NCI-H146 (cell line): ENCODE measurements at regions not wholly inside any gene's neighbourhood (a gene's known extent, or its start where the extent isn't known, plus 50 kb on each side); places are given as distances from the start of the nearest gene placed in this dataset.

ENCODE experiments used
- DNase-seq: peaks from one replicate; lab custom pipeline; 2025; lab: John Stamatoyannopoulos, UW

GRCh38 chr3:73796382-73796781, 171.6 kb upstream of the PDZRN3 start:
- peak; percentile 87 for DNase-seq

- no peak for DNase-seq
These were observed 166.6 kb upstream of the PDZRN3 start for GRCh38 chr3:73791356-73791755.

- DNase-seq: peak; percentile 38
These were observed 165.2 kb upstream of the PDZRN3 start for GRCh38 chr3:73789825-73790444.

DNA sequence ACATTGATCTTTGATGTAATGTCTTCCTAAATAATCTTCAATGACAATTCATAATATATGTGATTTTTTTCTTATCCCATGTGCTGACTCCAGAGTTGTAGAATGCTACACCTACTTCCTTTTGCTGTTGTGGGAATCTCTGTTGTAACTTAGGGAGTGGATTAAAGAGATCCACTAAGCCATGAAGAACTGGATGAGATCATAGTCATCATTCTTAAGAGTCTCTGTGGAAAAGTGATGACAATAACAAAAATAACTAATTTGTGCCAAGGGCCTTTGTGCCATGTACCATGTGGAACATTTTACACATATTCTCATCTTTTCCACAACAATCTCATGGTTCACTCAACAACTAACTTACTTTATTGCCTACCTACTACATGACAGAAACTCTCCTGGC, 162.9 kb upstream of the PDZRN3 start:
- no peak for DNase-seq

- DNase-seq: no peak
These were observed 162.3 kb upstream of the PDZRN3 start for GRCh38 chr3:73786998-73787397.

GRCh38 chr3:73786321-73786807, 161.6 kb upstream of the PDZRN3 start:
- no peak for DNase-seq

DNA sequence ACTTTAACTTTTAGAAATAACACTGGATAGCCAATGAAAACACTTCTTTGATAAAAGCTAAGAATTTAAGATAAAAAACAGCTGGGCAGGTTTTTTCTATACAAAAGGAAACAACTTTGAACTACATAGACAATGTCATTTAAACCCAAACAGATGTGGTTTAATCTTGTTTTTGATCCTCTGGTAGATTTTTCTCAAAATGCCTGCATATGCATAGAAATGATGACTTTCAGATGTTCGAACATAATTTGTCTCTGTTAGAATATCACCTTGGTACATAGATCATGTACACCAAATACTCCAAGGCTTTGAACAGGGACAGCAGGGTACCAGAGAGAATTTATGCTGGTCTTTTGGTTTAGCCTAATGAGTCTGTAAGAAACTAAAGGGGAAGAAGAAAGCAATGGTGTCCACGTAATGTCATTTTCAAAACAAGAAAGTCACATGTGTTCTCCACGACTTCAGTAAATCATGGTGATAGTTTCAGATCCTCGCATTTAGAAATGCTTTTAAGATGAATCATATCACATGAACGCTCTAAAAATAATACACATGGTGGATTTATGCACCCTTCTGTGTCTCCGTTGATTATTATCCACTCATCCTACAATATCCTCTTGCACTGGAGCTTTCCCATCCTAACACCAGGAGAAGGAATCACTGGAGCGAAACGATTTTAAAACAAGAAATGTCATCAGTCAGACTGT, 160.1 kb upstream of the PDZRN3 start:
- no peak for DNase-seq

GRCh38 chr3:73783811-73784210, 159.1 kb upstream of the PDZRN3 start:
- DNase-seq: no peak

GRCh38 chr3:73781541-73781940, 156.8 kb upstream of the PDZRN3 start:
- no peak for DNase-seq

- no peak for DNase-seq
These were observed 149.9 kb upstream of the PDZRN3 start for GRCh38 chr3:73774645-73775044.

GRCh38 chr3:73773233-73773632, 148.5 kb upstream of the PDZRN3 start:
- DNase-seq: no peak

GRCh38 chr3:73772076-73772886, 147.5 kb upstream of the PDZRN3 start:
- DNase-seq: no peak

GRCh38 chr3:73768524-73769308, 144.0 kb upstream of the PDZRN3 start:
- DNase-seq: peak; percentile 2

DNA sequence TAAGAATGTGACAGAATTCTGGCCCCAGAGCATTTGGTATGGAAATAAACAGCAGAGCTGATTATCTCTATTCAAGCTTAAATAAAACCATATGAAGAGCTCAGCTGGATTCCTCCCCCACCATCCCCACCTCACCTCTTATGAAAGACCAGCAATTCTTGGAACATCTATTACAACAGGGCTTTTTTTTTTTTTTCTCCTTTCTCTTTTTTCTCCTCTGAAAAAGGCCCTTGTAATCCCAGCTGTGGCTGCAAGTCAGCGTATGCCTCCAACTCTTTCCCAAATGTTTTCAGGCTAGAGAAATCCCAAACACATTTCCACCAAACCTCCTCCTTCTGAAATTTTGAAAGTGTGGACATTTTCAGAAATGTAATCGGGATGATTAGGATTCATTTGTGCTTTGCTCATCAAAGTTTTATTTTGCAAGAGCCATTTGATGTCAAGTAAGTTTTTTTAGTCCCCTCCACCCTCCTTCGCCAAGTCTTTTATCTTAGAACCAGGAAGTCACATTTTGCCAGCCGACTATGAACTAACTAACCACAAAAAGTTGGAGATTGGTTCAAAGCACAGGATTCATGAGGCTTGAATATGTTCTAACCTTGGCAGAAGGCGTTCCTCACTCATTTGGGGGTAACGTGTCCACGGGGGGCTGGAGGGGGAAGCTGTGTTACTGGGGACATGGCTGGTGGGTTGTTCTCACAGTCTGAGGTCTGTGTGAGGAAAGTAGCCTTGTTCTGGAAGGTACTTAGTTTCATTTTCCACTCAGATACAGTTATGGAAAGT, 142.0 kb upstream of the PDZRN3 start:
- DNase-seq: peak; percentile 5

- peak; percentile 13 for DNase-seq
These were observed 141.3 kb upstream of the PDZRN3 start for GRCh38 chr3:73765878-73766545.

DNA sequence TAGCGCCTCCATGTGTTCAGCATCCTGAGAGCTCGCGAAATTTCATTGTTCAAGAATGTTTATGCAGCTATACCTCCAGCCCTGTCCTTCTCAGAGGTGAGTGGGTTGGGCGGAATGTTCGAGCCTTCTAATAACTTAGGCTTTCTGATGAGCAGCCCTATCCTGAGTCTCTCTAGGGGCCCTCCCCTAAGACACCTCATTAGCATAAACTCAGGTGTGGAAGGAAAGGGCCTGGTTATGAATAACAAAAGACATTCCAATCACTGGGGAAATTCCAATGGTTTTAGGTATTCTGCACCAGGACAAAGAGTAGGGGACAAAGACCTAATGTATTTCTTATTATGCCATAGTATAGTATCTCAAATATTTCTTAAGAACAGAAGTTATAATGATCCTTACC, 138.1 kb upstream of the PDZRN3 start:
- no peak for DNase-seq

DNA sequence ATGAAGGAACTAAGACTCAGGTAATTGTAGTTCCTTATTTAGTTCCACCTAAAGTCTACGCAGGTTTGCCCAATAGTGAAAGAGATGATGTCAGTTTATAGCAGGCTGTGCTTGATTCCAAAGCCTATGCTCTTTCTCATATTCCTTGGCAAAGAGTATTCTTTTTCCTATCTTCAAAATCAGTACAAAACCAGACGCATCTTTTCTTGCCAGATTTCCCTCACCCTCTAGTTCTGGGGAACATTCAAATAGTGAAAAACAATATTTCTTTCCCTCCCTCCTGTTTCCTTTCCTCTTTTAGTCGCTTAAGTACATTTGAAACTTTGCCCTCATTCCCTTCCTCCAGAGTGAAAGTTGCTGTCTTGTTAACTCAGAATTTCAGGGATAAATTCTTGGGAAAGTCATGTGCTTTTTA, 134.6 kb upstream of the PDZRN3 start:
- DNase-seq: no peak

GRCh38 chr3:73757536-73757935, 132.8 kb upstream of the PDZRN3 start:
- DNase-seq: no peak

DNA sequence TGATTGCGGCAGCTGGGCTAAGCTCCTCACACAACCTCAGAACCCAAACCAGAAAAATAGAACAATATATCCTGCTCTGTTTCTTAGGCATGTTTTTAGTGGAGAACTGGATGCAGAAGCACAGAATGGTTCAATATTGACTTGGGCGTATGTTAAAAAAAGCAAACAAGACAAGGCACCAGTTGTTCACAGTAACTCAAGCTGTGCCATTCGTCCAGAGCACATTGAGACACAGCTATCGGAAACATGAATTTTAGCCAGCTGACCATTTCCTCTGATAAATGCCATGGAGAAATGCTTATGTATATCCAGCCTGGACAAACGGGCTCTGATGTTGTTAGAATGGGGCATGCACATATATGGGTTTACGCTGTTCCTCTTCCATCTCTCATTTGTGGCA, 129.2 kb upstream of the PDZRN3 start:
- DNase-seq: no peak

GRCh38 chr3:73752338-73752737, 127.6 kb upstream of the PDZRN3 start:
- DNase-seq: no peak

DNA sequence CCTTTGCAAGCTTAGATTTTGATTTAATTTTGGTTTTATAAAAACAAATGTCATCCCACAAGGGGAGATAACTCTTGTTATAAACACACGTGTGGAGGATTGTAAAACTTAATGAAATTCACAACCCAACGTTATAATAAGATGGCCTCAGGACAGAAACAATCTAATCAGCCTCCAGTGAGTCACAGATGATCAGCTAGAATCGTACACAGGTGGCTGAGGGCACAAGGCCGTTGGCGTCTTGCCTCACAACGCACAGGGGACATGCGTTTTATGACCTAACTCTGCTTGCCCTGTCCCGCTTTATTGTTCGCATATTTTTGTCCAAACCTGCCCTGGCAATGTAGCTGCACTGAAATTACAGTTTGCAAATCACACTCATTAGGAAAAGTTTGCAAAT, 121.9 kb upstream of the PDZRN3 start:
- DNase-seq: no peak
